ENCODE measurements at regions not wholly inside any gene's neighbourhood (a gene's known extent, or its start where the extent isn't known, plus 50 kb on each side); places are given as distances from the start of the nearest gene placed in this dataset.
A peak's percentile ranks its signal among the peaks of the same experiment; 100 is the strongest.

GRCh38 chr4:187516224-187516623, 479.3 kb upstream of the ZFP42 start:
- DNase-seq, result no peak

DNA sequence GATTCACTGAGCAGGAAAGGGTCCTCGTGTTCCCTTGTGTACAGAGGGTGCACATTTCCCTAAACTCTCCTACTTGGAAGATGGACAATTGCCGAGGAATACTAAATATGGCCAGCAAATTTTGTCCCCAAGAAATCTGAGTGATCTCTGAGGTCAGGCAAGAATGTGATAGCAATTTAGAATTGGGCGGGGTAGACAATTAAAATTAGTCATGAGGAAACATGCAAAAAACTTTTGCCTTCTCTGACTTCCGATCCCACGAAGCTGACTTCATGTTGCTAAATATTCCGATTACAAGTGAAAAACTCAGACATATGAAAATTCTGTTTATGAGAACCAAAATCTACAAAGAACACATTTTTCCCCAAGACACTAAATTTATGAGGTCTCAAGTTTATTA, 453.9 kb upstream of the ZFP42 start:
- no peak for DNase-seq

- no peak for DNase-seq
Measured at GRCh38 chr4:187544461-187545053, 451.0 kb upstream of the ZFP42 start.

DNA sequence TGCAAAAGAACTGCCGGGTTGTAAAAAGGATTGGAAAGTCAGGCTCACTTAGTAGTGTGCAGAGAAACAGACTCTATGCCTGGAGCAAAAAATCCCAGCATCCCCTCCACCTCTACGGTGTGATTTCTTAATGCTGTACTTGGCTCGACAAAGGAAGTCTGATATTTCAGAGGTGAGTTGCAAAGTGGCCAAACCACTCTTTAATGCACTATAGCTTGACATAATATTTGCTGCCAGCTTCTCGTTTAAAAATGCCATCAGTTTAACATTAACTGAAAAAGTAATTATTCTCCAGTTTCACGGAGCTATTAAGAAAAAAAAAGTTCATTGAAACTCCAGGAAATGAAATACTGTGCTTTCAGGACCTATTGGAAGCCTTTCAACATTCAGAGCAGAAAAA, 448.3 kb upstream of the ZFP42 start:
- no peak for DNase-seq

- no peak for DNase-seq
Measured at GRCh38 chr4:187550256-187550950, 445.2 kb upstream of the ZFP42 start.

GRCh38 chr4:187552781-187553180, 442.8 kb upstream of the ZFP42 start:
- no peak for DNase-seq

DNA sequence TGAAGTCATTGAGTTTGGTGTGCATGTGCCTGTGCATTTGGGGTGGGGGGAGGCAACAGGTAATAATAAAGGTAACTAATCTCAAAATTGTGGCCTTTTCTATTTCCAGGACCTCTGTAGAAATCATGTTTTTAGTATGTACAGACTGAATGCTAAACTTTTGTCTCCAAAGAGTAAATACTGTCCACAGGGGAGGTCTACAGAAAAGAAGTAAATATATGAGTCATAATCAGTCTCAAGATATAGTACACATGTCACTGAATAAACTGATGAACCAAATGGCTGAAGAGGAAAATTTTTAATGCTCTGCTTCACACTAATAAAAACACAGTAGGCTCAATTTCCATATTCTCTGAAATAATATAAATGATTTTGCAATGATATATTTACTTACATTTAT, 440.4 kb upstream of the ZFP42 start:
- DNase-seq, result no peak

DNA sequence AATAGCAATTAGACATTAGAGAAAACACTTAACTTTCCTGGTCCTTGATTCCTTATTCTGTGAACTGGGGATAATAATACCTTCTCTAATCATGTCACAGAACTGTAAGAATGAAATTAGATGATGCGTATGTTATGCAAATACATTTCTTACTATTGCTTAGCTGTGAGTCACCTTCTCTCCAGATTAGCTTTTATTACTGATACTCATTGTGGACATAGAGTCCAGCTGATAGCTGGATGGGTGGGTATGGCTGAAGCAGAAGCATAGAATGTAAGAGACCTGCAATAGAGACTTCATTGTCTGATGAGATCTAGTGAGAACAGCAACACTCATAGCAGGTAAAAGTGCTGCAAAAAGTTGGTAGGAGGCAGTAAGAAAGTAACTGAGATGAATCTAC, 437.2 kb upstream of the ZFP42 start:
- DNase-seq, result no peak

DNA sequence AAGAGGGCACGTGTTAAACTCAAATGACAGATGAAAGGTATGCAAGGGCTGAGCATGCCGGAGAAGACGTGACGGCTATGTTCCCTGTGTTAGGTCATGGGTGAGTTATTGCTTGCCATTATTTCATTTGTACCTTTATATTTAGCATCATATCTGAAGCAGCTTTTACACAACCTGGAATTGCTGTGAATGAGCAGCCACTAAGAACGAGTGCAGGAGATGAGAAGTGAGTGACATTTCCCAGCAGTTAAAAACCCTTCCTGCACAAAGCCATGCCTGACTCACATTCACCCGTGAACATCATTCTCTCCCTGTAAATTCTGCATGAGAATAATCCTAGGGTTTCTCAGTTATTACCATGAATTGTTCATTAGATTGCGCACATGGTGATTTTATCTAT, 433.2 kb upstream of the ZFP42 start:
- DNase-seq, result no peak

GRCh38 chr4:187565416-187565815, 430.2 kb upstream of the ZFP42 start:
- DNase-seq, result no peak

GRCh38 chr4:187569871-187570270, 425.7 kb upstream of the ZFP42 start:
- no peak for DNase-seq

DNA sequence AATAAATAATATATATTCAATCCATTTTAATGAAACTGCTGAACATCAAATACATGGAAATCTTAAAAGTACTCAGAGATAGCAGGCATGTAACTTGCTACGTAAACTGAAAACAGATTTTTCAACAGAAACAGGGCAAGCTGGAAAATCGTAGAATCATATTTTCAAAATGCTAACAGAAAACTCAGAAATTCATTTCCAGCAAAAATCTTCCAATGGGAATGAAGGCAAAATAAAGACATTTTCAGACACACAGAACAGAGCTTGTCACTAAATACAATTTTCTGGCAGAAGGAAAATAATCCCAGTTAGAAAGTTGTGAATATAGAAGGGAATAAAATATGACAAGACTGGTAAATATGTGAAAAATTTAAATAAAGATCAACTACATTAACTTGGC, 419.9 kb upstream of the ZFP42 start:
- no peak for DNase-seq

GRCh38 chr4:187576751-187577150, 418.8 kb upstream of the ZFP42 start:
- no peak for DNase-seq

- no peak for DNase-seq
Measured at GRCh38 chr4:187577941-187578480, 417.6 kb upstream of the ZFP42 start.

GRCh38 chr4:187586892-187587291, 408.7 kb upstream of the ZFP42 start:
- DNase-seq, result no peak

DNA sequence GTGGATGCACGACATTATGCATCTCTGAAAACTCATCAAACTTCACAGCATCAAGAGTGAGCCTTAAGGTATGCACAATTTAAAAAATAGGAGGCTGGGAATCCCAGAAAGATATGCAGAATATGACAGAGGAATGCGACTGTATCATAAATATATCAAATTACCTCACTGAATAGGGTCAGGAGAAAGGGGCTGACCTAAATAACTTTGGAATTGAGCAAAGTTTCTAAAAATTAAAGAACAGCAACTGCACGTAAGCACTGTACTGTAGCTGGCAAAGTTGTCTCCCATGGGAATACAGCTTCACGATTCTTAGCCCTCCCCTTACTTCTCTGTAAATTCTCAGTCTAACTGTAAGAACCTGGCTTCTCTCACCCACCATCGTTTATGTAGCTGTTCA, 397.4 kb upstream of the ZFP42 start:
- DNase-seq, result no peak

- DNase-seq, result no peak
Measured at GRCh38 chr4:187602339-187603092, 393.1 kb upstream of the ZFP42 start.

DNA sequence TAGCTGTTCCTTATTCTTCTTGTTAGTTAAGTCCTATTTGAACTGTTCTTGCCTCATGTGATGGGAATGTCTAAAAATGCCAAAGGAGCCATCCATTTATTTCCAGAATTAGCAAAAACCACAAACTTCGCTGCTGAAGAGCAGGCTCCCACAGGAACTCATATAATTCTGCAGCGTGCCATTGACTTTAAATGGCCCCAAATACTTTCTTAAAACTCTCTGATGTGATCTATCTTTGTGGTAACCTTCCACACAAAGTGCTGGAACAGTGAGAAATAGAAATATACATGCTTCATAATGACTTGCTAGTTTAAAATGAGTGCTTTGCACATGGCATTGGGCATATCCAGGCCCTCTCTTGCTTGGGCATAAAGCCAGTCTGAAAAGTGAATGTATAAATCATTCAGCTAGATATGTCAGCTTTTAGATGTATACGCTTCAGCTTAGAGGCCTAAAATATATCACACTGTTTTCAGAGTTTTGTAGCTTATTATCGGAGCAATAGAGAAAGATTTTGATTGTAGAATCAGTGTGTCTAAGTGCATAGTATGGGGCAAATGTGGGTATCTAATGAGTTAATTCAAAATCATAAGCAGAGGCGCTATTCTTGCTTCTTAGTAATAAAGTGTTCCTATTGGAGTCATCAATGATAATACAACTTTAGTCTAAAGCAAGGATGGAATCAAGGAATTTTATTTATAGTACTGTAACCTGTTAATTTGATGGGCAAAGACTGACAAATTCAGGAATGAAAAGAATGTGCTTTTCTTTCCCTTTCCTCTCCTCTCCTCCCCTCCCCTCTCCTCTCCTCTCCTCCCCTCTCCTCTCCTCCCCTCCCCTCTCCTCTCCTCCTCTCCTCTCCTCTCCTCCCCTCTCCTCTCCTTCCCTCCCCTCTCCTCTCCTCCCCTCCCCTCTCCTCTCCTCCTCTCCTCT, 392.2 kb upstream of the ZFP42 start:
- DNase-seq, result no peak

DNA sequence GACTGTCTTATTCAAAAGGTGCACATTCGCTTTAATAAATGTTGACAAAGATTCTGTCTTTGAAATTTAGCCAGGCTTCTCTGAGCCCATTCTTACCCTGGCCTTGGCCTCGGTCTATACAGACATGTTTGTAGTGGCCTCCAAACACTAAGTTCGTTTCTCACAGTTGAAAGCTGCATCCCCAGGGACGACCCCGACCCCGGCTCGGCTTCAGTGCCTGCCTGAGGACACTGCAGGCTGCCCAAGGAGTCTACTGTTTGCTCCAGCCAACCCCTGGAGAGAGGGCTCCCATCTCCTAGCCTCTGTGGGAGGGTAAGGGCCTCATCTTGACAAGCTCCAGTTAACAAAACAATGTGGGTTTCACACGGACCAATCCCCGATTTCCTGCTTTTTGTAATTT, 390.6 kb upstream of the ZFP42 start:
- DNase-seq, result no peak

- peak; percentile 8 for DNase-seq
Measured at GRCh38 chr4:187606581-187606980, 389.0 kb upstream of the ZFP42 start.

DNA sequence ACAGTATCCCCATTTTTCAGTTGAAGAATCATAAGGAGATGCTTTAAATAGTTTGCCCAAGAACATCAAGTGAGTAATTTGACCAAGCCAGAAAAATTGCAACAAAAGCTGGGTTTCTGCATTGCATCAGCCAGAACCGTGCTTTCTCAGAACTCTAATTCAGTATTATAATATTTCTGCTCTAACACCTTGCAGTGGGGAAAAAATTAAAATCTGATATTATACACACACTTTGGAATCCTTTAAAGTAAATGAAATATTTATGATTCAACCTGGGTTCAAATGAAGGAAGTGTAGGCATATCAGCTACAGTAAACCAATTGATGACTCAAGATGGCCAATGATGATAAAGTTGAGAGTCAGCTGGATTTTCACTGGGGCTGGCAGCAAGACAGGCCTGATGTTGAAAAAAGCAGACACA, 387.6 kb upstream of the ZFP42 start:
- DNase-seq, result no peak

DNA sequence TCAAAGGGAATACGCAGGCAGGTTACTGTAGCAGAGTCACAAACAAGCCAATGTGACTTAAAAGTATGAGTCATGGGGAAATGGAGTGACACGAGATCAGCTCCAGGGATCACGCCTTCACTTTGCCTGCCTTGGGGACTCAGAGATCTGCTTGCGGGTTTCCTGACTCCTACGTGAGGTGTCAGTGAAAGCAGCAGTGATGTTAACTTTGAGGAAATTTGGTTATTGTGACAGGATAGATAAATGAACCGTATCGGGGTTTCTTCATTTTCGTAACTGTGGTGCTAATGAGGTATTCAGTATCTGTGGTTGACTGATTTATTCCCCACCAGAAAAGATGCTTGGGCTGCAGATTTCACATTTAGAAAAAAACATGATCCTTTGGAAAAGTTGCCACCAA, 383.3 kb upstream of the ZFP42 start:
- no peak for DNase-seq

All from activated CD4-positive, alpha-beta T cell treated with anti-CD3 and anti-CD28 coated beads for 48 hours (primary cell).